ENCODE measurements at regions not wholly inside any gene's neighbourhood (a gene's known extent, or its start where the extent isn't known, plus 50 kb on each side); places are given as distances from the start of the nearest gene placed in this dataset.

DNA sequence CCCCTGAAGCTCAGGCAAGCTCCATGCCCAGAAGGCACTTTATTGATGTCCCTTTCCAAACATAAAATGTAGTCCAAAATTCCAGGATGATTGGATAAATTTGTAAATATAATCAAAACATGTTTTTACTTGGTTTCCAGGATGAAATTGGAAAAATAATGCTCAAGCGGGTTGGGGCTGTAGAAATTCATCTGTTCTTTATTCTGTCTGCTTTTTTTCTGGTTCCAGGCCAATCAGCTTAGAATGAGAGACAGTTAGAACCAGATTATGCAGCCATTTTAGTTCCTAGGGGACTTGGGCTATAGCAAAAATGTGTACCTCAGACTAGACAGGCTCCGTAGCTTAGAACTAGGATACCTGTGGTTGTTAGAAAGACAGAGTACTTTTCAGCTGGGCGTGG, 450.8 kb downstream of the MCTP2 start (continued):
- TF ChIP-seq, protein P1, sequence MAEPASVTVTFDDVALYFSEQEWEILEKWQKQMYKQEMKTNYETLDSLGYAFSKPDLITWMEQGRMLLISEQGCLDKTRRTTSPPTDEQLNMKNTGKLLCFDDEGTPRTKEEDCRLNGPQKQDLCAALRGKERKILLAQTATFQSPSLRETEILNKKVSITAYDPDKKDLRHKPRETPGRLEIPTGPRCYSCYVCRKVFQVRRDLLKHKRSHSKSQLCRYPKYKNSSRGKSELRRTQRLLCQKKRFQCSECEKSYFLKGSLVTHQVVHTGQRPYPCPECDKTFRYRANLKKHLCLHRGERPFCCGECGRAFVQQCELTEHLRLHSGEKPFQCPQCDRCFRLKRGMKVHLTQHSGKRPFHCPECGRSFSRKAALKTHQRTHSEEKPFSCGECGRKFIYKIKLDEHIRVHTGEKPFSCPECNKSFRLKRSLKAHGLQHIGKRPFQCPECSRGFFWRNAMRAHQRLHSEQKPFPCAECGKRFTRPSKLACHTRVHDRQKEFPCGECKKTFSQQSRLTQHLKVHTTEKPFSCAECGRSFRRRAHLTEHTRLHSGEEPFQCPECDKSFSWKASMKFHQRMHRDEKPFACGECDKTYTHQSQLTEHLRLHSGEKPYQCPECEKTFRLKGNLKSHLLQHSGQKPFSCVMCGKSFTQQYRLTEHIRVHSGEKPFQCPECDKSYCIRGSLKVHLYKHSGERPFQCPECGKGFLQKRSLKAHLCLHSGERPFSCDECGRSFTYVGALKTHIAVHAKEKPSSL (CRISPR knock-in tag; conservative IDR thresholded peaks at IDR 0.05), result no peak
- TF ChIP-seq, protein P2, sequence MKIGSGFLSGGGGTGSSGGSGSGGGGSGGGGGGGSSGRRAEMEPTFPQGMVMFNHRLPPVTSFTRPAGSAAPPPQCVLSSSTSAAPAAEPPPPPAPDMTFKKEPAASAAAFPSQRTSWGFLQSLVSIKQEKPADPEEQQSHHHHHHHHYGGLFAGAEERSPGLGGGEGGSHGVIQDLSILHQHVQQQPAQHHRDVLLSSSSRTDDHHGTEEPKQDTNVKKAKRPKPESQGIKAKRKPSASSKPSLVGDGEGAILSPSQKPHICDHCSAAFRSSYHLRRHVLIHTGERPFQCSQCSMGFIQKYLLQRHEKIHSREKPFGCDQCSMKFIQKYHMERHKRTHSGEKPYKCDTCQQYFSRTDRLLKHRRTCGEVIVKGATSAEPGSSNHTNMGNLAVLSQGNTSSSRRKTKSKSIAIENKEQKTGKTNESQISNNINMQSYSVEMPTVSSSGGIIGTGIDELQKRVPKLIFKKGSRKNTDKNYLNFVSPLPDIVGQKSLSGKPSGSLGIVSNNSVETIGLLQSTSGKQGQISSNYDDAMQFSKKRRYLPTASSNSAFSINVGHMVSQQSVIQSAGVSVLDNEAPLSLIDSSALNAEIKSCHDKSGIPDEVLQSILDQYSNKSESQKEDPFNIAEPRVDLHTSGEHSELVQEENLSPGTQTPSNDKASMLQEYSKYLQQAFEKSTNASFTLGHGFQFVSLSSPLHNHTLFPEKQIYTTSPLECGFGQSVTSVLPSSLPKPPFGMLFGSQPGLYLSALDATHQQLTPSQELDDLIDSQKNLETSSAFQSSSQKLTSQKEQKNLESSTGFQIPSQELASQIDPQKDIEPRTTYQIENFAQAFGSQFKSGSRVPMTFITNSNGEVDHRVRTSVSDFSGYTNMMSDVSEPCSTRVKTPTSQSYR (CRISPR knock-in tag; IDR thresholded peaks at IDR 0.05), result no peak
- TF ChIP-seq, protein P3, sequence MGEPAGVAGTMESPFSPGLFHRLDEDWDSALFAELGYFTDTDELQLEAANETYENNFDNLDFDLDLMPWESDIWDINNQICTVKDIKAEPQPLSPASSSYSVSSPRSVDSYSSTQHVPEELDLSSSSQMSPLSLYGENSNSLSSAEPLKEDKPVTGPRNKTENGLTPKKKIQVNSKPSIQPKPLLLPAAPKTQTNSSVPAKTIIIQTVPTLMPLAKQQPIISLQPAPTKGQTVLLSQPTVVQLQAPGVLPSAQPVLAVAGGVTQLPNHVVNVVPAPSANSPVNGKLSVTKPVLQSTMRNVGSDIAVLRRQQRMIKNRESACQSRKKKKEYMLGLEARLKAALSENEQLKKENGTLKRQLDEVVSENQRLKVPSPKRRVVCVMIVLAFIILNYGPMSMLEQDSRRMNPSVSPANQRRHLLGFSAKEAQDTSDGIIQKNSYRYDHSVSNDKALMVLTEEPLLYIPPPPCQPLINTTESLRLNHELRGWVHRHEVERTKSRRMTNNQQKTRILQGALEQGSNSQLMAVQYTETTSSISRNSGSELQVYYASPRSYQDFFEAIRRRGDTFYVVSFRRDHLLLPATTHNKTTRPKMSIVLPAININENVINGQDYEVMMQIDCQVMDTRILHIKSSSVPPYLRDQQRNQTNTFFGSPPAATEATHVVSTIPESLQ (CRISPR knock-in tag; IDR thresholded peaks at IDR 0.05), result no peak
- no peak for TF ChIP-seq NFE2L1 (CRISPR knock-in tag; IDR thresholded peaks at IDR 0.05)
- TF ChIP-seq ATF1 (CRISPR knock-in tag; IDR thresholded peaks at IDR 0.05), result no peak
- TF ChIP-seq, protein P4, sequence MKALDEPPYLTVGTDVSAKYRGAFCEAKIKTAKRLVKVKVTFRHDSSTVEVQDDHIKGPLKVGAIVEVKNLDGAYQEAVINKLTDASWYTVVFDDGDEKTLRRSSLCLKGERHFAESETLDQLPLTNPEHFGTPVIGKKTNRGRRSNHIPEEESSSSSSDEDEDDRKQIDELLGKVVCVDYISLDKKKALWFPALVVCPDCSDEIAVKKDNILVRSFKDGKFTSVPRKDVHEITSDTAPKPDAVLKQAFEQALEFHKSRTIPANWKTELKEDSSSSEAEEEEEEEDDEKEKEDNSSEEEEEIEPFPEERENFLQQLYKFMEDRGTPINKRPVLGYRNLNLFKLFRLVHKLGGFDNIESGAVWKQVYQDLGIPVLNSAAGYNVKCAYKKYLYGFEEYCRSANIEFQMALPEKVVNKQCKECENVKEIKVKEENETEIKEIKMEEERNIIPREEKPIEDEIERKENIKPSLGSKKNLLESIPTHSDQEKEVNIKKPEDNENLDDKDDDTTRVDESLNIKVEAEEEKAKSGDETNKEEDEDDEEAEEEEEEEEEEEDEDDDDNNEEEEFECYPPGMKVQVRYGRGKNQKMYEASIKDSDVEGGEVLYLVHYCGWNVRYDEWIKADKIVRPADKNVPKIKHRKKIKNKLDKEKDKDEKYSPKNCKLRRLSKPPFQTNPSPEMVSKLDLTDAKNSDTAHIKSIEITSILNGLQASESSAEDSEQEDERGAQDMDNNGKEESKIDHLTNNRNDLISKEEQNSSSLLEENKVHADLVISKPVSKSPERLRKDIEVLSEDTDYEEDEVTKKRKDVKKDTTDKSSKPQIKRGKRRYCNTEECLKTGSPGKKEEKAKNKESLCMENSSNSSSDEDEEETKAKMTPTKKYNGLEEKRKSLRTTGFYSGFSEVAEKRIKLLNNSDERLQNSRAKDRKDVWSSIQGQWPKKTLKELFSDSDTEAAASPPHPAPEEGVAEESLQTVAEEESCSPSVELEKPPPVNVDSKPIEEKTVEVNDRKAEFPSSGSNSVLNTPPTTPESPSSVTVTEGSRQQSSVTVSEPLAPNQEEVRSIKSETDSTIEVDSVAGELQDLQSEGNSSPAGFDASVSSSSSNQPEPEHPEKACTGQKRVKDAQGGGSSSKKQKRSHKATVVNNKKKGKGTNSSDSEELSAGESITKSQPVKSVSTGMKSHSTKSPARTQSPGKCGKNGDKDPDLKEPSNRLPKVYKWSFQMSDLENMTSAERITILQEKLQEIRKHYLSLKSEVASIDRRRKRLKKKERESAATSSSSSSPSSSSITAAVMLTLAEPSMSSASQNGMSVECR (CRISPR knock-in tag; IDR thresholded peaks at IDR 0.05; ENCODE audit: borderline replicate concordance), result no peak
- TF ChIP-seq FOXJ3 (CRISPR knock-in tag; IDR thresholded peaks at IDR 0.05; ENCODE audit: borderline replicate concordance), result no peak
- TF ChIP-seq ELF4 (CRISPR knock-in tag; IDR thresholded peaks at IDR 0.05; ENCODE audit: low read depth), result no peak
- no peak for TF ChIP-seq NR3C1 (CRISPR knock-in tag; conservative IDR thresholded peaks at IDR 0.05; ENCODE audit: low read depth)
- TF ChIP-seq, protein P5, sequence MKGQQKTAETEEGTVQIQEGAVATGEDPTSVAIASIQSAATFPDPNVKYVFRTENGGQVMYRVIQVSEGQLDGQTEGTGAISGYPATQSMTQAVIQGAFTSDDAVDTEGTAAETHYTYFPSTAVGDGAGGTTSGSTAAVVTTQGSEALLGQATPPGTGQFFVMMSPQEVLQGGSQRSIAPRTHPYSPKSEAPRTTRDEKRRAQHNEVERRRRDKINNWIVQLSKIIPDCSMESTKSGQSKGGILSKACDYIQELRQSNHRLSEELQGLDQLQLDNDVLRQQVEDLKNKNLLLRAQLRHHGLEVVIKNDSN (CRISPR knock-in tag; IDR thresholded peaks at IDR 0.05), result no peak
- no peak for TF ChIP-seq OVOL2 (CRISPR knock-in tag; IDR thresholded peaks at IDR 0.05; ENCODE audit: borderline replicate concordance)
- TF ChIP-seq, protein P6, sequence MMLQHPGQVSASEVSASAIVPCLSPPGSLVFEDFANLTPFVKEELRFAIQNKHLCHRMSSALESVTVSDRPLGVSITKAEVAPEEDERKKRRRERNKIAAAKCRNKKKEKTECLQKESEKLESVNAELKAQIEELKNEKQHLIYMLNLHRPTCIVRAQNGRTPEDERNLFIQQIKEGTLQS (CRISPR knock-in tag; conservative IDR thresholded peaks at IDR 0.05), result no peak
- TF ChIP-seq FOXK1 (CRISPR knock-in tag; IDR thresholded peaks at IDR 0.05), result no peak

DNA sequence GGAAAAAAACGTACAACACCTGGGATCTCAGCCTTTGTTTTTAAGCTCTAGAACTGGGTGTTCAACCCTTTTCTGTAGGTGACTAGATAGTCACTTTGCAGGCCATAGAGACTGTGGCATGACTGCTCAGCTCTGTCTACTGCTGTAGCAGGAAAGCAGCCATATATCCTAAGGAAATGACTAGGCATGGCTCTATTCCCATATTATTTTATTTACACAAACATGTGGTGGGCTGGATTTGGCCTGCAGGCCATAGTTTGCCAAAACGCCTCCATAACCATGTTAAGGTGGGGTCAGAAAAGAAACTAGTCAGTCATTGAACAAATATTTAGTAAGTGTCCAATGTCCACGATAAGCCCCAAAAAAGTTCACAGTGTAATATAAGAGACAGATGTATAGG, 452.5 kb downstream of the MCTP2 start:
- Mint-ChIP-seq H3K27me3 (ENCODE audit: low read depth) (no peaks in the 10 kb centered on the region), H3K4me3 (no peak overlapping the region), H3K9me3 (no peaks in the 10 kb centered on the region), H3K36me3 (no peaks in the 10 kb centered on the region), H3K4me1 (peaks cover 8% of the 10 kb centered on the region; the same call in 1 of the 2 replicates), H3K27ac (no peak overlapping the region)
- TF ChIP-seq, protein P7, sequence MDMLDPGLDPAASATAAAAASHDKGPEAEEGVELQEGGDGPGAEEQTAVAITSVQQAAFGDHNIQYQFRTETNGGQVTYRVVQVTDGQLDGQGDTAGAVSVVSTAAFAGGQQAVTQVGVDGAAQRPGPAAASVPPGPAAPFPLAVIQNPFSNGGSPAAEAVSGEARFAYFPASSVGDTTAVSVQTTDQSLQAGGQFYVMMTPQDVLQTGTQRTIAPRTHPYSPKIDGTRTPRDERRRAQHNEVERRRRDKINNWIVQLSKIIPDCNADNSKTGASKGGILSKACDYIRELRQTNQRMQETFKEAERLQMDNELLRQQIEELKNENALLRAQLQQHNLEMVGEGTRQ (CRISPR knock-in tag; IDR thresholded peaks at IDR 0.05), result no peak
- no peak for TF ChIP-seq NR3C1 (CRISPR knock-in tag; conservative IDR thresholded peaks at IDR 0.05; ENCODE audit: low read depth)
- DNase-seq (ENCODE audit: low spot score) (no peak), ATAC-seq (no peak)
- CTCF ChIA-PET, result no interaction called here
- POLR2A ChIA-PET, result no interaction called here
